ENCODE measurements at regions not wholly inside any gene's neighbourhood (a gene's known extent, or its start where the extent isn't known, plus 50 kb on each side); places are given as distances from the start of the nearest gene placed in this dataset.

DNA sequence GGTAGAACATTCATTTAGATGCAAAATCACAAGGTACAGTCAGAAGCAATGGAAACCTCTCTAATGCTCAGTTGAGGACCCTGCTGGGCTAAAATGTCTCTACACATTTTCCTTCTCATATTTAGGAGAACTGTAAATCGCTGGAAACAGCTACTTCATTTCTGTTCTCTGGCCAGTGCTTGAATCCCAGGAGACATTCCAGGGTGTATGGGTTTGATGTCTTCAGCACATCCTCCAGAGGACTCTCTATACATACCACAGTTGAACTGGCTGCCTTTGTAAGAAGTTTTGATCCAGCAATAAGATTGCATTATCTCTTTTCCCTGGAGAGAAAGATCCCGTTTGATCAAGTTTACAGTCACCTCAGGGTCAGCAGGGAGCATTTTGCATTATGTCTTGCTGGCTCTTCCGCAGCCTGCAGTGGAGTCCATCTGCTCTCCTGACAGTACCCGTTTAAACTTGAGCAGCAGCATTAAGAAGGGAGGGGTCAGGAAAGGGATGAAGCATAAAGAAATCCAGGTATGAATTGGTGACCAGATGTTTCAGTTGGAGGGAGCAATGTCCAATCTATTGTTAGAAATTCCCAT, 676.0 kb downstream of the EPHA3 start:
- Mint-ChIP-seq H3K4me1 (ENCODE audit: low read depth) (no peaks in the 10 kb centered on the region), H3K4me3 (no peak overlapping the region), H3K27me3 (no peaks in the 10 kb centered on the region), H3K27ac (no peak overlapping the region), H3K9me3 (peaks cover 7% of the 10 kb centered on the region), H3K36me3 (ENCODE audit: low read depth) (no peaks in the 10 kb centered on the region)
- intact Hi-C loops (cut with DNase I, micrococcal nuclease), result no loop called here
- H3K4me3 ChIP-seq (ENCODE audit: low read length), result no peak overlapping the region
- no peak for ATAC-seq (ENCODE audit: poor library complexity)
- TF ChIP-seq, protein P1, sequence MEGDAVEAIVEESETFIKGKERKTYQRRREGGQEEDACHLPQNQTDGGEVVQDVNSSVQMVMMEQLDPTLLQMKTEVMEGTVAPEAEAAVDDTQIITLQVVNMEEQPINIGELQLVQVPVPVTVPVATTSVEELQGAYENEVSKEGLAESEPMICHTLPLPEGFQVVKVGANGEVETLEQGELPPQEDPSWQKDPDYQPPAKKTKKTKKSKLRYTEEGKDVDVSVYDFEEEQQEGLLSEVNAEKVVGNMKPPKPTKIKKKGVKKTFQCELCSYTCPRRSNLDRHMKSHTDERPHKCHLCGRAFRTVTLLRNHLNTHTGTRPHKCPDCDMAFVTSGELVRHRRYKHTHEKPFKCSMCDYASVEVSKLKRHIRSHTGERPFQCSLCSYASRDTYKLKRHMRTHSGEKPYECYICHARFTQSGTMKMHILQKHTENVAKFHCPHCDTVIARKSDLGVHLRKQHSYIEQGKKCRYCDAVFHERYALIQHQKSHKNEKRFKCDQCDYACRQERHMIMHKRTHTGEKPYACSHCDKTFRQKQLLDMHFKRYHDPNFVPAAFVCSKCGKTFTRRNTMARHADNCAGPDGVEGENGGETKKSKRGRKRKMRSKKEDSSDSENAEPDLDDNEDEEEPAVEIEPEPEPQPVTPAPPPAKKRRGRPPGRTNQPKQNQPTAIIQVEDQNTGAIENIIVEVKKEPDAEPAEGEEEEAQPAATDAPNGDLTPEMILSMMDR (IDR thresholded peaks at IDR 0.05), result no peak
- H3K27me3 ChIP-seq (ENCODE audit: control insufficient read depth in 1 of 2, insufficient read depth in 2 of 2, low read length in 2 of 2), result no peaks in the 10 kb centered on the region
- CTCF ChIA-PET, result no interaction called here
- H3K36me3 ChIP-seq (ENCODE audit: insufficient read depth, low read length), result no peaks in the 10 kb centered on the region
- DNase-seq, result no peak
- POLR2A ChIA-PET, result no interaction called here
- no peak overlapping the region for H3K27ac ChIP-seq (ENCODE audit: low read depth in 1 of 2, low read length in 2 of 2)
- H3K4me1 ChIP-seq (ENCODE audit: insufficient read depth, low read length), result no peaks in the 10 kb centered on the region
- H3K9me3 ChIP-seq (ENCODE audit: control insufficient read depth in 1 of 2, insufficient read depth in 1 of 2, low read length in 2 of 2), result peaks cover 0 to 6% of the 10 kb centered on the region in 2 experiments

DNA sequence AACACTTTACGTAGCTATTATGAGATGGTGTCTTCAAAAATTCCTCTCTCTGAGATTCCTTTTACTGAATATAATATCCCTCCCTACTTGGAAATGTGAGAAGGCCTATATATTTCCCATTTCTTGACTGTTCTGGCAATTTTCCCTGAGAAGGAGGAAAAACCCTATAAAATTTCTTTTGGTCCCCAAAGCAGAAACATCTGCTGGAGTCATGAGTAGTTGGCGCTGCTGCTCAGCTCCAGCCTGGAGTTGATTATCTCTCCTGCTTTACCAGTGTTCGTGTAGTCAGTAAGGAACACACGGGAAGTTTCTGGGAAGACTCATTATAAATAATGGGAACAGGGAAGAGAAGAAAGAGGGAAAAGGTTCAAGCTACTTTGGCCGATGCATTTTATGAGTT, 680.1 kb downstream of the EPHA3 start:
- H3K4me3 Mint-ChIP-seq, result no peak overlapping the region
- TF ChIP-seq, protein P1 (IDR thresholded peaks at IDR 0.05), result no peak

DNA sequence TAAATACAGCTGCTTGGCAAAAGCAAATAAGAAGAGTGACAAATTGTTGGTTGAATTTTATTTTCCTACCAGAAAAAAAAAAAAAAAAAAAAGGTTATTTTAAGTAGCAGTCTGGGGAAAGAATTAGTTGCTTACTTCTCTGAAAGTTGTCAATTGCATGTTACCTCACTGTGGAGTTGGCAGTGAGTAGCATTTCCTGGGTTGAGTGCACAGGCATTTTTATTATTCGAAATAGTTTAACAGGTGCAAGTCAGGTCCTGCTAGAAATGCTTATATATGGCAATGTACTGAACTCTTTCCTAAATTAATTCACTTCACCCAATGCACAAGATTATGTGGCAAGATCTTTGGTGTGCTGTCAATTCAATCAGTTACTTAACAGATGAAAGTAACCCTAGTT, 680.6 kb downstream of the EPHA3 start:
- TF ChIP-seq, protein P1 (IDR thresholded peaks at IDR 0.05), result no peak
- Mint-ChIP-seq H3K27ac (no peak overlapping the region), H3K4me1 (ENCODE audit: low read depth) (no peaks in the 10 kb centered on the region), H3K36me3 (ENCODE audit: low read depth) (no peaks in the 10 kb centered on the region), H3K9me3 (peaks cover 12% of the 10 kb centered on the region), H3K27me3 (no peaks in the 10 kb centered on the region), H3K4me3 (no peak overlapping the region)
- DNase-seq (no peak), ATAC-seq (ENCODE audit: poor library complexity) (no peak)
- Histone ChIP-seq H3K27me3 (ENCODE audit: control insufficient read depth in 1 of 2, insufficient read depth in 2 of 2, low read length in 2 of 2) (no peaks in the 10 kb centered on the region), H3K4me1 (ENCODE audit: insufficient read depth, low read length) (no peaks in the 10 kb centered on the region), H3K4me3 (ENCODE audit: low read length) (no peak overlapping the region), H3K27ac (ENCODE audit: low read depth in 1 of 2, low read length in 2 of 2) (no peak overlapping the region), H3K36me3 (ENCODE audit: insufficient read depth, low read length) (no peaks in the 10 kb centered on the region), H3K9me3 (ENCODE audit: control insufficient read depth in 1 of 2, insufficient read depth in 1 of 2, low read length in 2 of 2) (peaks cover 6 to 11% of the 10 kb centered on the region in 2 experiments)
- POLR2A ChIA-PET, result no interaction called here
- CTCF ChIA-PET, result no interaction called here
- intact Hi-C loops (cut with DNase I, micrococcal nuclease), result no loop called here

More for the DNA sequence above, 680.1 kb downstream of the EPHA3 start:
- H3K27me3 ChIP-seq (ENCODE audit: control insufficient read depth in 1 of 2, insufficient read depth in 2 of 2, low read length in 2 of 2), result no peaks in the 10 kb centered on the region
- peaks cover 9% of the 10 kb centered on the region for H3K9me3 Mint-ChIP-seq
- no peak overlapping the region for H3K27ac ChIP-seq (ENCODE audit: low read depth in 1 of 2, low read length in 2 of 2)
- no peaks in the 10 kb centered on the region for H3K4me1 Mint-ChIP-seq (ENCODE audit: low read depth)
- H3K4me3 ChIP-seq (ENCODE audit: low read length), result no peak overlapping the region
- H3K27me3 Mint-ChIP-seq, result no peaks in the 10 kb centered on the region
- no peaks in the 10 kb centered on the region for H3K36me3 ChIP-seq (ENCODE audit: insufficient read depth, low read length)
- no peaks in the 10 kb centered on the region for H3K4me1 ChIP-seq (ENCODE audit: insufficient read depth, low read length)
- CTCF ChIA-PET, result no interaction called here
- ATAC-seq (ENCODE audit: poor library complexity) (no peak), DNase-seq (no peak)
- POLR2A ChIA-PET, result no interaction called here
- H3K27ac Mint-ChIP-seq, result no peak overlapping the region
- intact Hi-C loops (cut with DNase I, micrococcal nuclease), result no loop called here
- no peaks in the 10 kb centered on the region for H3K36me3 Mint-ChIP-seq (ENCODE audit: low read depth)
- H3K9me3 ChIP-seq (ENCODE audit: control insufficient read depth in 1 of 2, insufficient read depth in 1 of 2, low read length in 2 of 2), result peaks cover 6 to 11% of the 10 kb centered on the region in 2 experiments
